ENCODE measurements at regions not wholly inside any gene's neighbourhood (a gene's known extent, or its start where the extent isn't known, plus 50 kb on each side); places are given as distances from the start of the nearest gene placed in this dataset.

DNA sequence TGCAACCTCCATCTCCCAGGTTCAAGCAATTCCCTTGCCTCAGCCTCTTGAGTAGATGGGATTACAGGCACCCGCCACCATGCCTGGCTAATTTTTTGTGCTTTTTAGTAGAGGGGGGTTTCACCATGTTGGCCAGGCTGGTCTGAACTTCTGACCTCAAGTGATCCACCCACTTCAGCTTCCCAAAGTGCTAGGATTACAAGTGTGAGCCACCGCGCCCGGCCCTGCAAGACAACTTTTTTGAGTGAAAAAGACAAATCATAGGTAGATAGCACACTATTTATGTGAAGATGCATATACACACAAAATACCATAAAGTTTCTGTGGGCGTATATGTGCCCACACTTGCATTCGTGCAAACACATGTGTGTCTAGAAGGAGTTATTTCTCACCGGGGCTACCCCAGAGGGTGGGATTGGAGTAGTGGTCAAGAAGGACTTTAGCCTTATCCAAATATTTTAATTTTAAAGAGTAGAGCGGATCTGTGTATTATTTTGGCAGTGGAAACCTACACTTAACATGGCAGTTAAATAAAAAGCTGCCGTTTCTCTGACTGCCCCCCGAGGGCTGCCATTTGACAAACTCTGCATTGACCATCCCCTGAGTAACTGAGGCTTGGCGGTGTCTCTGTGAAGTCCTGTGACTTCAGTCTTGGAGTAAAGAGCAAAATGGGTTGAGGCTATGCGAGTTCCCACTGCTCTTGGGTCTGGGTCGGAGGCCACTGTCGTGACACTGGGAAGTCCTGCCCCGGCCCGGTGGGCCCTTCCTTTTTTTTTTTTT lies 93.4 kb upstream of the PTCH1 start:
- DNase-seq: no peak

DNA sequence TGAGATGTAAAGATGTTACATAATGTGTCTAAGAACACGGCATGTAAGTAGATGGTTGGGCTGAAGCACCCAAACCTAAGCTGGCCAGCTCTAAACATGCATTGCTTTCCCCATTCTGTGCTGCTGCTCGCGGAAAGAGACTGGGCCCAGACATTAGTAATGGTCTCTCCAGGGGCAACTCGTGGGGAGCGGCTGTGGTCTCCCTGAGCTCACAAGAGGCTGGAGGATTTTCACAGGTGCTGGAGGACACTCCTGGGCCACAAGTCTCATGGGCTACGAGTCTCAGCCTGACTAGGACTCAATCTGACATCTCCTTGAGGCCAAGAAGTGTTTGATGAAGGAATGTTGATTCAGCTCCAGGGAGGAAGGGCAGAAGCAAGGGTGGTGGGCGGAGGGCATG lies 92.7 kb upstream of the PTCH1 start:
- no peak for DNase-seq

DNA sequence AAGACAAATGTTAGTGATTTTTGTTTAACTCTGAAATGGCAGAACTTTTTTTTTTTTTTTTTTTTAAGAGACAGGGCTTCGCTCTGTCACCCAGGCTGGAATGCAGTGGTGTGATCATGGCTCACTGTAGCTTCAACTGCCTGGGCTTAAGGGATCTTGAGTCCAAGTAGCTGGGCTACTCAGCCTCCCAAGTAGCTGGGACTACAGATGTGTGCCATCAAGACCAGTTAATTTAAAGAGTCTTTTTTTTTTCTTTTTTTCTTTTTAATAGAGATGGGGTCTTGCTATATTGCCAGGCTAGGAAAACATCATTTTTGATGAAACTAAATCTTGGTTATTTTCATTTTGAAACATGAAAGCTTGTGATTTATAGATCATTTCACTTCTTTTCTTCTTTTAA lies 91.6 kb upstream of the PTCH1 start:
- DNase-seq: no peak

GRCh38 chr9:95607507-95607906 lies 90.7 kb upstream of the PTCH1 start:
- DNase-seq: no peak

DNA sequence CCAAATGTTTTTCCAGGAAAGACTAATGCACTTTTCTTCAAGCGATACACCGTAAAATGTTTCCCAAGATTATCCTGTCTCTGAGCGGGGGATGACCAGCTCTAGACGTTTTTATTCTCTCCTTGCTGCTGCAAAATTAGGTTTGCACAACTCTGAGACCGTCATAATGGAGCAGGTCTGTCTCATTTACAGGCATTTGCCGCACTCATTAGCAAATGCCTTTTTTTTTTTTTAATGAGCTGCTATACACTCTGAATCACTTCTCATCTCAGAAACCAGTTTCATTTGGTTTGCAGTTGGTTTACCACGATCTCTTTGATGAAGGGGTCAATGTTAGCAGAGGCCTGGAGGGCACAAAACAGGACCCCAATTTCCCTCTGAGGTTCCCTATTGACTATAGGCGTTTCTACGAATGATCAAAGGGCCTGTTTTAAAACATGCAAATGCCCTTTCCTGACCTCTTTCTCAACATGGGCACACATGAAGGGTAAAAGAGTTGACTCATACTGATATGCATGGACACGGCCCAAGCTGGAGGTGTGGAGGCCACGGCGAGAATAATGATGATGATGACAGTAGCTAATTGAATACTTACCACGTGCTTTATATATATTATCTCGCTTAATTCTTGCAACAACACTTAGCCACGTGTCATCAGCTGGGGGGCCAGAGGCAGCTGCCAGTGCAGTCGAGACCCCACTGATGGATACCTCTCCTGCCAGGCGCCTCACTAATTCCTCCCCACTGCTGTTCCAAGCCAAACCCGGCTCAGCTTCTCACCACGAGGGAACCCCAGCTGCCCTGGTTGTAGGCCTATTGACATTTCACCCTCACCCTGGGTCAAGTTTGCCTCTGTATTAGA lies 89.9 kb upstream of the PTCH1 start:
- no peak for DNase-seq

DNA sequence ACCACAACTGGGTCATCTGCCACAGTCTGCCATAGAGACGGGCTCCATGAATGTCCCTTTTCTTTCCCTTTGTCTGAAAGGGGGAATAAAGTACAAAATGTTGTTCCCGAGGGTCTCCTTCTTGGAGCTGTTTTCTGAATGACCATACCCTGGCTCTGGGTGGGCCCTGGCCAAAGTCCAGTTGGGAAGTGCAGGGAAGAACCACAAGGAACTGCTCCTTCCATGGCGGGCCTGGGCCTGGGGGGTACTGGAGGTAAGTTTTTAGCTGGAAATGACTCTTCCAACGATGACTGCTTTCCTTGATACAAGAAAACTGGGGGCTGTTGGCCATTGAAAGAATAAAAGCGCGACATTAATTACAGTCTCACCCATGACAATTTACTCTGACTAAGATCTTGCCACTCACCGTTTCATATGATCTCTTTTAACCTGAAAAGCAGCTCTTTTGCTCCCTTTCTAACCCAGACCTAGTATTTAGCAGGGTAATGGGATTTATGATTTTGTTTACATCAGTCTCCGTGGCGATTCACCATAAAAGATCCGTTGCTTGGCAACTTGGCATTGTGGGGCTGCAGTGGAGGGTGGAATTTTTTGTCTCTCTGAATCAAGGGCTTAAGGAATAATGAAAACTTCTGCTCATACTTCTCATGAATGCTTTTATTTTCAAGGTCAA lies 89.2 kb upstream of the PTCH1 start:
- DNase-seq: no peak

DNA sequence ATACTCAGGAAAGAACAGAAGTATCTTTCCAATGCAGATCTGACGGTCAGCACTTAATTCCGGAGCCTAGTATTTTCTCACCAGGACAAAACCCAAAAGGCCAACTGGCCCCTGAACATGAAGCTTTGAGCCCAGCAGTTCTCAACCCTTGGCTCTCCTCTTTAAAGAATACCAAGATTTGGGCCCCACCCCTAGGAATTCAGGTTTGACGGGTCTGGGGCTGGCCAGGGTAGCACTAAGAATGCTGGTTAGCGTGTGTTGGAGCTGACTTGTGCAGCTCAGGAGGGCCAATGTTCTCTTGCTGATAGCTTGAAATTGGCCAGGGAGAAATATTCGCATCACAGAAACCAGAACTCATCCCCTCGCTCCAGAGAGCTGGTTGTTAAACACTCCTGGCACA lies 88.3 kb upstream of the PTCH1 start:
- no peak for DNase-seq

DNA sequence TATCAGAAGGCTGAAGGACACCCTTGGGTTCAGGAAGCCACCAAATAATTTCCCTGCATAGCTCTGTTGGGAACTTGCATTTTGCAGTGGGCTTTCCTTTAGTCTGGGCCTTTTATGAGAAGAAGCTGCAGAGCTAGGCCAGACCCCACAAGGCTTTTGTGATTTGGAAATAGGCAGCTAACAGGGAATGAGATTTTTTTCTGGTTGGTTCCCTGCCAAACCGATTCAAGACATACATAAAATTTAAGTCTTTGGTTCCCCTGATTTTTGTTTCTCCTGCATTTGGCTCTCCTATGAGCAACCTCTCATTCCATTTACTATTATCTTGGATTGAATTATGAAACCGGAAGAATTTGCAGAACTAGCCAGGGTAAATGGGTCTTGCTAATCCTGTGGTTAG lies 81.5 kb upstream of the PTCH1 start:
- DNase-seq: no peak

GRCh38 chr9:95595721-95596295 lies 79.0 kb upstream of the PTCH1 start:
- DNase-seq: no peak

- DNase-seq: no peak
Observed at GRCh38 chr9:95592931-95593330, 76.2 kb upstream of the PTCH1 start.

GRCh38 chr9:95588724-95589588 lies 72.2 kb upstream of the PTCH1 start:
- DNase-seq: no peak

- no peak for DNase-seq
Observed at GRCh38 chr9:95587021-95587964, 70.5 kb upstream of the PTCH1 start.

- DNase-seq: no peak
Observed at GRCh38 chr9:95586326-95586725, 69.6 kb upstream of the PTCH1 start.

DNA sequence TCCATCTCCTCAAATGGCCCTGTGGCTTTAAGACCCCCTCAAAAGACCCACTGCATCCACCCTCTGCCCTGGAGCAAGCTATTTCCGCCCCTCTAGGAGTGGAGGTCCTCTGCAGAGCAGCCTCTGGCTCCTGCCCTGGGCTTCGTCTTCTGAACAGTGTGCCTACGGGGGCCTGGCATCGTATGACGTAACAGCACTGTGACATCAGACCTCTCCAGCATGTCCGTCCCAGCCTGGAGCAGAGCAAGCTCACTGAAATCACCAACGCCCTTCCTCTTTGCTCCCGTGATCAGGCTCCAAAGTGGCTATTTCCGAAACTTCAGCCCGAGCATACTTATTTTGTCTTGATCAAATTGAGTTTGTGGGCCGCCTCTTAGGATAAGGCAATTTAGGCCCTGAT lies 69.1 kb upstream of the PTCH1 start:
- DNase-seq: no peak

- DNase-seq: no peak
Observed at GRCh38 chr9:95584176-95584575, 67.4 kb upstream of the PTCH1 start.

DNA sequence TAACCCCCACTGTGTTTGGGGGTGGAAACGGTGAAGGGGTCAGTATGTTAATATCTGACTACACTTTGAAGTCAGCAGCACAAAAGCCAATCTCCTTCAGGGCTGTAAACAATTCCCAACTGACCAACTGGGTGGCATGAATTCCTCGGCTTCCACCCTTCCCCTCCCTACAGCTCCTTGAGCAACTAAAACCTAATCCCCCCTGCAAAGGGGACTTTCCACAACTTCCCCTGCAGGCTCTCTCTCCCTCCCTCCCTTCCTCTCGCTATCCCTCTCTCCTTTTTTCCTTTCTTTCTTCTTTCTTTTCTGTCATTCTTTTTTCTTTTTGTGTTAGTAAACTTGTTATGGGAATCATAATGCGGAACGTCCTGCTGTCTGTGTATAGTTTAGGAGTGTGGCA lies 65.1 kb upstream of the PTCH1 start:
- no peak for DNase-seq

DNA sequence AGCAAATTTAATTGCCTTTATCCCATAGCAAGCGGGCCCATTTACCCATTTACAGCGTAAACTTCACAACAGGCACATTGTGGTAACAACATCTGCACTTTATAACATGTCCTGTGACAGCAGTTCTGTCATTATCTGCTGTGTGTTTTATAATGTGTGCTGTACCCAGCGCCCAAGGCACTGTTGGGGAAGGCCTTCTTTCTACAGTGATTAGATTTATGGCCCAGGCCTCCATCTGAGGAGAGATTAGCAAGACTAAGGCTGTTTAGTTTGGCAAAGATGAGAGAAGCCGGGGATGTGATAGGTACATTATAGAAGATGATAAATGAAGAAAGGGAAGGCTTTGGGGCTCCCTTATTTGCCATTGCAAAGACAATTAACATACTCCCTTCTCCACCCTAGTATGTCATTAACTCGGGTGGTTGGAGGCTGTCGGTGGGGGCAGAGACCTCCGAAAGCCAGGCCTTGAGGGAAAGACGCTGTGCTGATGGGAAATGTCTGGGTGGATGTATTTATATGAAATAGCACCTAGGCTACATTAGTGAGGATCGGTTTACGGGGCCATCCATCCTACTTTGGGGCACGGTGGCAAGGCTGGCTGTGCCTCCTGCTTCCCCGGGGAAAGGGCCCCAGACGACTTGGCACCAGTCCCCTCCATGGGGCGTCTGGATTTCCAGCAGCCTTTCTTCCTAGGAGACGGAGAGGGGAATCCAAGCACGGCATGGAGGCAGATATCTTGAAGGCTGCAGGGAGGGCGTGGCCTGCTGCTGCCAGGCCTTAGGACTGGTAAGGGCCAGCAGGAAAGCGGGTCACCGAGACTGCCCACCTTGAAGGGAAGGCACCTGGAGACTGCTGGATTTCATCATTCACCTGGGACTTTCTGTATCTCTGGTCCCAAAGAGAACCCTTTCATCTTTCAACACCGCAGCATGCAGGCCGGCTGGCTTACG lies 64.3 kb upstream of the PTCH1 start:
- DNase-seq: no peak

DNA sequence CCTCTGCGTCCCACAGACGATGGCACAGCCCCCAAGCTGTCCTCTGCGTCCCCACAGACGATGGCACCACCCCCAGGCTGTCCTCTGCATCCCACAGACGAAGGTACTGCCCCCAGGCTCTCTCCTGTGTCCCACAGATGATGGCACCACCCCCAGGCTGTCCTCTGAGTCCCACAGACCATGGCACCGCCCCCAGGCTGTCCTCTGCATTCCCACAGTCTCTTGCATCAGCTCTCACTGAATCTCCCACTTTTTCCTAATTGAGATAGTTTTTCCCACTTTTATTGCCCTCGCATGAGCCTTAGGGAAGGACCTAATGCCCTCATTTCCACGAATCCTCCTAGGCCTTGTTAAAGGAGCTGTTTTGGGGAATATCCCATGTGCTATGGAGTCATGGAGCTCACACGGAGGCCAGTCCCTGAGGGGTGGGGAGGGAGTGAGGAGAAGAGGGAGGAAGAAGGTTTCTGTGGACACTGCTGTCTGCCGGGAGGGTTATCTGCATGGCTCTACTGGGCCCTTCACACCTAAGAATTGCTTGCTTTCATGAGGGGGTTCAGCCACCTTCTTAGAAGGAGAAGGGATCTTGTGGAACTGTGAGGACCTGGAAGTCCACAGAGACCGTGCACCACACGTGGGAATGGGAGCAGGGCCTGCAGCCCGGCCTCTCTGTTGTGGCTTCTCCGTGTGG lies 58.2 kb upstream of the PTCH1 start:
- DNase-seq: no peak

DNA sequence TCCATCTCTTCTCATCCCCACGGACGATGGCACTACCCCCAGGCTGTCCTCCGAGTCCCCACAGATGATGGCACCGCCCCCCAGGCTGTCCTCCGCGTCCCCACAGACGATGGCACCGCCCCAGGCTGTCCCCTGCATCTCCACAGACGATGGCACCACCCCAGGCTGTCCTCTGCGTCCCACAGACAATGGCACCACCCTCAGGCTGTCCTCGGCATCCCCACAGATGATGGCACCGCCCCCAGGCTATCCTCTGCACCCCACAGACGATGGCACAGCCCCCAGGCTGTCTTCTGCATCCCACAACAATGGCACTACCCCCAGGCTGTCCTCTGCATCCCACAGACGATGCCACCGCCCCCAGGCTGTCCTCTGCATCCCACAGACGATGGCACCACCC lies 57.4 kb upstream of the PTCH1 start:
- no peak for DNase-seq

Data from NK-92 treated with Interleukin-12 subunit alpha and Interleukin-12 subunit beta, amount 100 ng/mL, for 24 hours (cell line).